ENCODE measurements at regions not wholly inside any gene's neighbourhood (a gene's known extent, or its start where the extent isn't known, plus 50 kb on each side); places are given as distances from the start of the nearest gene placed in this dataset.
"Not testable (repeated sequence)": the region's sequence is repeated elsewhere in the genome, so short reads cannot be mapped to it uniquely, and the experiment has no call there.

DNA sequence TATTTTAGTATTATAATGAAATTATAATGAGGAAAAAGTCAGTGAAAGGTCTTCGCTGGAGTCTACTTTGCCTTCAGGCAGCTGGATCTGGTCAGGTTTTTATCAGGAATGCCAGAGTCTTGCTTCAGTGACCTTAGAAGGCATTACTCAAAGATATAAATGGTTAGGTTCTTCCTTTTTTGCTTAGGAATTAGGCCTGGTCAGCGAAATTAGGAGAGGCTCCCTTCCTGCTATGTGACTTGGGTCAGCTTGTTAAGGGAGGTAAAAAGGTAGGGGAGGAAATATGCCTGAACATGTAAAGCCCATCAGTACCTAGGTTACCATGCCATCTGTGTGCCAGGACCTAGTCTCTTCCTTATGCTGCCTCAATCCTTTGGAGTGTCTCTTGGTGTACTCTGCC is 115.1 kb downstream of the OTOR start:
- DNase-seq (no peak), ATAC-seq (no peak)
- H3K27ac Mint-ChIP-seq: no peak overlapping the region
- H3K9me3 Mint-ChIP-seq (ENCODE audit: low read depth): peaks cover 1% of the 10 kb centered on the region
- intact Hi-C loops (cut with DNase I, micrococcal nuclease): no loop called here
- H3K36me3 Mint-ChIP-seq (ENCODE audit: low read depth): no peaks in the 10 kb centered on the region
- POLR2A ChIA-PET: no interaction called here
- no peak overlapping the region for H3K4me3 Mint-ChIP-seq
- CTCF ChIA-PET: no interaction called here
- peaks cover 4% of the 10 kb centered on the region for H3K27me3 Mint-ChIP-seq
- no peaks in the 10 kb centered on the region for H3K4me1 Mint-ChIP-seq

- H3K9me3 Mint-ChIP-seq (ENCODE audit: low read depth): peaks cover 1% of the 10 kb centered on the region
- no peaks in the 10 kb centered on the region for H3K27me3 Mint-ChIP-seq
- H3K36me3 Mint-ChIP-seq (ENCODE audit: low read depth): no peaks in the 10 kb centered on the region
- DNase-seq: no peak
- intact Hi-C loops (cut with DNase I, micrococcal nuclease): no loop called here
- POLR2A ChIA-PET: no interaction called here
- ATAC-seq: no peak
- CTCF ChIA-PET: interaction anchor here (1.1 to 1.5 kb wide), 2 partner anchors 42 to 47 kb away, joined by 3 to 4 read pairs; no protein-coding TSS in a partner anchor
- no peak overlapping the region for H3K4me3 Mint-ChIP-seq
- no peaks in the 10 kb centered on the region for H3K4me1 Mint-ChIP-seq
- no peak overlapping the region for H3K27ac Mint-ChIP-seq
These were observed 115.9 kb downstream of the OTOR start for GRCh38 chr20:16864069-16864468.

GRCh38 chr20:16864963-16865362 is 116.8 kb downstream of the OTOR start:
- ChIA-PET POLR2A (no interaction called here), CTCF (interaction anchor here (1.1 to 1.5 kb wide), 2 partner anchors 43 to 48 kb away, joined by 3 to 4 read pairs; no protein-coding TSS in a partner anchor)
- intact Hi-C loops (cut with DNase I, micrococcal nuclease): no loop called here

GRCh38 chr20:16865406-16865805 is 117.2 kb downstream of the OTOR start:
- CTCF ChIA-PET: interaction anchor here (1.5 kb wide), 1 partner anchor 48 kb away, joined by 4 read pairs; no protein-coding TSS in a partner anchor
- Mint-ChIP-seq H3K4me3 (no peak overlapping the region), H3K9me3 (ENCODE audit: low read depth) (peaks cover 1% of the 10 kb centered on the region), H3K4me1 (no peaks in the 10 kb centered on the region), H3K27ac (no peak overlapping the region), H3K27me3 (no peaks in the 10 kb centered on the region), H3K36me3 (ENCODE audit: low read depth) (no peaks in the 10 kb centered on the region)
- intact Hi-C loops (cut with DNase I, micrococcal nuclease): no loop called here
- POLR2A ChIA-PET: no interaction called here
- DNase-seq (no peak), ATAC-seq (no peak)

More at GRCh38 chr20:16864963-16865362, 116.8 kb downstream of the OTOR start:
- no peaks in the 10 kb centered on the region for H3K4me1 Mint-ChIP-seq
- H3K27ac Mint-ChIP-seq: no peak overlapping the region
- no peaks in the 10 kb centered on the region for H3K36me3 Mint-ChIP-seq (ENCODE audit: low read depth)
- DNase-seq (no peak), ATAC-seq (no peak)
- H3K9me3 Mint-ChIP-seq (ENCODE audit: low read depth): peaks cover 1% of the 10 kb centered on the region
- no peak overlapping the region for H3K4me3 Mint-ChIP-seq
- H3K27me3 Mint-ChIP-seq: no peaks in the 10 kb centered on the region

GRCh38 chr20:16873124-16873523 is 125.0 kb downstream of the OTOR start:
- H3K9me3 Mint-ChIP-seq (ENCODE audit: low read depth); H3K36me3 Mint-ChIP-seq (ENCODE audit: low read depth); ATAC-seq; H3K4me3 Mint-ChIP-seq; DNase-seq; H3K27me3 Mint-ChIP-seq; POLR2A ChIA-PET; intact Hi-C loops (cut with DNase I, micrococcal nuclease); CTCF ChIA-PET; H3K27ac Mint-ChIP-seq; H3K4me1 Mint-ChIP-seq: not testable (repeated sequence)

DNA sequence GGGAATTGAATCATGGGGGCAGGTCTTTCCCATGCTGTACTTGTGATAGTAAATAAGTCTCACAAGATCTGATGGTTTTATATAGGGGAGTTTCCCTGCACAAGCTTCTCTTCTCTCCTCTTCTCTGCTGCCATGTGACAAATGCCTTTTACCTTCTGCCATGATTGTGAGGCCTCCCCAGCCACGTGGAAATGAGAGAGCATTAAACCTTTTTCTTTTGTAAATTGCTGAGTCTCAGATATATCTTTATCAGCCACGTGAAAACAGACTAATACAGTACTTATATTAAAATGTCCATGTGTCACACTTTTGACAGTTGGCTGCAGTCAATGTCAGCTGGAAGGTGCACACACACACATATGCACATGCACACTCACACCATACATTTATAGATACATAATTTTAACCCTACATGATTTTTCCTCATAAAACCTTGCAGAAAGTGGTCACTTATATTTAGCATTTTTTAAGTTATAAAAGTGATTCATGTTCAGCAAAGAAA is 128.9 kb downstream of the OTOR start:
- intact Hi-C loops (cut with DNase I, micrococcal nuclease): no loop called here
- POLR2A ChIA-PET: no interaction called here
- Mint-ChIP-seq H3K27me3 (no peaks in the 10 kb centered on the region), H3K9me3 (ENCODE audit: low read depth) (peaks cover 2% of the 10 kb centered on the region), H3K4me3 (no peak overlapping the region), H3K36me3 (ENCODE audit: low read depth) (no peaks in the 10 kb centered on the region), H3K27ac (no peak overlapping the region), H3K4me1 (no peaks in the 10 kb centered on the region)
- ATAC-seq: no peak
- CTCF ChIA-PET: no interaction called here
- DNase-seq: no peak

- DNase-seq (no peak), ATAC-seq (no peak)
- ChIA-PET CTCF (no interaction called here), POLR2A (no interaction called here)
- H3K36me3 Mint-ChIP-seq (ENCODE audit: low read depth): no peaks in the 10 kb centered on the region
- intact Hi-C loops (cut with DNase I, micrococcal nuclease): no loop called here
- H3K27me3 Mint-ChIP-seq: peaks cover 2% of the 10 kb centered on the region
- H3K4me1 Mint-ChIP-seq: no peaks in the 10 kb centered on the region
- no peak overlapping the region for H3K27ac Mint-ChIP-seq
- H3K4me3 Mint-ChIP-seq: no peak overlapping the region
- H3K9me3 Mint-ChIP-seq (ENCODE audit: low read depth): peaks cover 3% of the 10 kb centered on the region
These were observed 137.6 kb downstream of the OTOR start for GRCh38 chr20:16885746-16886145.

DNA sequence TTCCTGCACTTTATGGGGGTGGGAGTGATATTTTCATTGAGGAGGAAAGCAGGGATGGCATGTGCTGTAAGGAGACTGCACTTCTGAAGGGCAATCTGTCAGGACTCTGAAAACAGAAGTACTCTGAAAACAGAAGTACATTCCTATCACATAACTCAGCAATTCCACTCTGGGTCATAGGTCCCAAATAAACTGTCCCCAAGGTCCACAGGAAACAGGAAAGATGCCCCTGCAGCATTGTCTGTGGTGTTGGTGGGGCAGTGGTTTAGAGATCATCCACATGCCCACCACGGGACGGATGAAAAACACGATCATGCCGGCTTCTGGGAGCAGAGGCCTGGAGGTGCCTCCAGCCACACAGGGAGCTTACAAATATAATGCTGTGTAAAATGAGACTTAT is 150.3 kb downstream of the OTOR start:
- DNase-seq (no peak), ATAC-seq (no peak)
- no peaks in the 10 kb centered on the region for H3K9me3 Mint-ChIP-seq (ENCODE audit: low read depth)
- H3K4me1 Mint-ChIP-seq: no peaks in the 10 kb centered on the region
- intact Hi-C loops (cut with DNase I, micrococcal nuclease): no loop called here
- no peaks in the 10 kb centered on the region for H3K36me3 Mint-ChIP-seq (ENCODE audit: low read depth)
- no peak overlapping the region for H3K4me3 Mint-ChIP-seq
- ChIA-PET POLR2A (no interaction called here), CTCF (no interaction called here)
- H3K27me3 Mint-ChIP-seq: no peaks in the 10 kb centered on the region
- no peak overlapping the region for H3K27ac Mint-ChIP-seq

DNA sequence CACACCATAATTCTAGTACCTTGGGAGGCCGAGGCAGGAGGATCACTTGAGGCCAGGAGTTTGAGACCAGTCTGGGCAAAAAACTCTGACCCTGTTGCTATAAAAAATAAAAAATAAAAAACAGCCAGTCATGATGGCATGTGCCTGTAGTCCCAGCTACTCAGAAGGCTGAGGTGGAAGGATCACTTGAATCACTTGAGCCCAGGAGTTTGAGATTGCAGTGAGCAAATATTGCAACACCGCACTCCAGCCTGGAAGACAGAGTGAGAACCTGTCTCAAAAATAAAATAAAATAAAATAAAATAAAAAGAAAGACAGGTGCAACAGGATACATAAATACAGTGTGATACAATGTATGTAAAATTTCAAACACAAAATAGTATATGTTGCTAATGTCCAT is 154.5 kb downstream of the OTOR start:
- no peak overlapping the region for H3K4me3 Mint-ChIP-seq
- no peaks in the 10 kb centered on the region for H3K4me1 Mint-ChIP-seq
- no peak for DNase-seq
- ChIA-PET CTCF (no interaction called here), POLR2A (no interaction called here)
- no peak overlapping the region for H3K27ac Mint-ChIP-seq
- H3K36me3 Mint-ChIP-seq (ENCODE audit: low read depth): no peaks in the 10 kb centered on the region
- ATAC-seq: no peak
- intact Hi-C loops (cut with DNase I, micrococcal nuclease): no loop called here
- H3K9me3 Mint-ChIP-seq (ENCODE audit: low read depth): no peaks in the 10 kb centered on the region
- no peaks in the 10 kb centered on the region for H3K27me3 Mint-ChIP-seq

- H3K27me3 Mint-ChIP-seq: no peaks in the 10 kb centered on the region
- H3K9me3 Mint-ChIP-seq (ENCODE audit: low read depth): no peaks in the 10 kb centered on the region
- no peaks in the 10 kb centered on the region for H3K4me1 Mint-ChIP-seq
- CTCF ChIA-PET: no interaction called here
- DNase-seq (no peak), ATAC-seq (no peak)
- no peaks in the 10 kb centered on the region for H3K36me3 Mint-ChIP-seq (ENCODE audit: low read depth)
- no peak overlapping the region for H3K4me3 Mint-ChIP-seq
- H3K27ac Mint-ChIP-seq: no peak overlapping the region
- intact Hi-C loops (cut with DNase I, micrococcal nuclease): no loop called here
- POLR2A ChIA-PET: no interaction called here
These were observed 156.6 kb downstream of the OTOR start for GRCh38 chr20:16904751-16905150.

GRCh38 chr20:16914277-16914676 is 166.1 kb downstream of the OTOR start:
- Mint-ChIP-seq H3K4me3 (no peak overlapping the region), H3K36me3 (ENCODE audit: low read depth) (no peaks in the 10 kb centered on the region), H3K27me3 (no peaks in the 10 kb centered on the region), H3K4me1 (no peaks in the 10 kb centered on the region), H3K27ac (no peak overlapping the region), H3K9me3 (ENCODE audit: low read depth) (peaks cover 5% of the 10 kb centered on the region)
- CTCF ChIA-PET: no interaction called here
- intact Hi-C loops (cut with DNase I, micrococcal nuclease): no loop called here
- DNase-seq (no peak), ATAC-seq (no peak)
- POLR2A ChIA-PET: no interaction called here

GRCh38 chr20:16916165-16916564 is 168.0 kb downstream of the OTOR start:
- DNase-seq: no peak
- no peaks in the 10 kb centered on the region for H3K9me3 Mint-ChIP-seq (ENCODE audit: low read depth)
- H3K4me3 Mint-ChIP-seq: no peak overlapping the region
- H3K27ac Mint-ChIP-seq: no peak overlapping the region
- ChIA-PET CTCF (no interaction called here), POLR2A (no interaction called here)
- H3K4me1 Mint-ChIP-seq: no peaks in the 10 kb centered on the region
- ATAC-seq: no peak
- intact Hi-C loops (cut with DNase I, micrococcal nuclease): no loop called here
- no peaks in the 10 kb centered on the region for H3K36me3 Mint-ChIP-seq (ENCODE audit: low read depth)
- no peaks in the 10 kb centered on the region for H3K27me3 Mint-ChIP-seq

- ChIA-PET CTCF (no interaction called here), POLR2A (no interaction called here)
- intact Hi-C loops (cut with DNase I, micrococcal nuclease): no loop called here
- no peaks in the 10 kb centered on the region for H3K4me1 Mint-ChIP-seq
- no peak overlapping the region for H3K4me3 Mint-ChIP-seq
- no peaks in the 10 kb centered on the region for H3K27me3 Mint-ChIP-seq
- H3K27ac Mint-ChIP-seq: no peak overlapping the region
- no peaks in the 10 kb centered on the region for H3K36me3 Mint-ChIP-seq (ENCODE audit: low read depth)
- ATAC-seq: no peak
- no peak for DNase-seq
- H3K9me3 Mint-ChIP-seq (ENCODE audit: low read depth): no peaks in the 10 kb centered on the region
These were observed 169.5 kb downstream of the OTOR start for GRCh38 chr20:16917636-16918035.
